NCI-H2196 (cell line): ENCODE measurements at regions not wholly inside any gene's neighbourhood (a gene's known extent, or its start where the extent isn't known, plus 50 kb on each side); places are given as distances from the start of the nearest gene placed in this dataset.

Experiments
- DNase-seq: peaks from one replicate; lab custom pipeline; 2025; ENCODE audit not compliant: unreplicated experiment; lab: John Stamatoyannopoulos, UW

DNA sequence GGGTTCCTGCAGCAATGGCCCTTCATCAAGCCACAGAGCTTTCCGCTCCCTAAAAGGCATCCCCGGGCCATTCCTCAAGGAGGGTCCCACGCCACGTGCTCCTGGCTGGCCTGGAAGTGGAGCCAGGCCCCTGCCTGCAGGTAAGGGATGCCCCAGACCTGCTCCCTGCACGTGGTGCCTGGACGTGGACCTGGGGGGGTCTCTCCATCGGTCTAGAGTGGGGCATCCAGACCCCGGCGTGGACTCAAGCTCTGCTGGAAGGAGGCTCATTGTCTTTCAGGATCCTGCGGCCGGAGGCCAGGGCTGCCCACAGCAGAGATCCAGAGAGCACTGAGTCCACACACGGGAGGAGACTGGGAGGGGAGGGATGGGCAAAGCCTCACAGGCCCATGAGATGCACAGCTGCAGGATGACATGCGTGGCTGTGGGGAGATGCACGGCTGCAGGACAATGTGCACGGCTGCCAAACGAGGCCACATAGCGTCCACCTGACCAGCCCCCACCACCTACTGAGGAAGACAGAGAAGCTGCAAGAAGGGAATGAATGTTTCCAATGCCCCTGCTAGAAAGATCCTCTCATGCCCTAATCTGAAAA, 236.7 kb downstream of the BRD1 start:
- no peak for DNase-seq

GRCh38 chr22:49590381-49590780, 237.3 kb downstream of the BRD1 start:
- no peak for DNase-seq

- DNase-seq: no peak
Observed at GRCh38 chr22:49589811-49590210, 237.9 kb downstream of the BRD1 start.

DNA sequence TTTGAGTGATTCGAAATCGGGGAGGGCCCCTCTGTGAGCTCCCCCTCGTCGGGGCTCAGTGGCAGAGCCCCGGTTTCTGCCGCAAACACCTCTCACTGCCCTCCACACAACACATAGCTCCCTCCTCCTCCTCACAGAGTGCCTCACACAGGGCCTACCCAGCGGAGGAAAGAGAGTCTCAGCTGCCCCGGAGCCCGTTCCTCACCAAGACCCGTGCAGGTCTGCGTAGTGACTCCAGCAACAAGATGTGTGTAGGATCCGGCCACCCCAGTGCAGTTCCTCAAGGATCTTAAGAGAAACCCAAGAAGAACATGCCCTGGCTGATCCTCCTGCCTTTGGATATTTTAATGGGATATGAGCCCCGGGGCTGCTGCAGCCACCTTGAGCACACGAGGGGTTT, 238.4 kb downstream of the BRD1 start:
- DNase-seq: no peak

DNA sequence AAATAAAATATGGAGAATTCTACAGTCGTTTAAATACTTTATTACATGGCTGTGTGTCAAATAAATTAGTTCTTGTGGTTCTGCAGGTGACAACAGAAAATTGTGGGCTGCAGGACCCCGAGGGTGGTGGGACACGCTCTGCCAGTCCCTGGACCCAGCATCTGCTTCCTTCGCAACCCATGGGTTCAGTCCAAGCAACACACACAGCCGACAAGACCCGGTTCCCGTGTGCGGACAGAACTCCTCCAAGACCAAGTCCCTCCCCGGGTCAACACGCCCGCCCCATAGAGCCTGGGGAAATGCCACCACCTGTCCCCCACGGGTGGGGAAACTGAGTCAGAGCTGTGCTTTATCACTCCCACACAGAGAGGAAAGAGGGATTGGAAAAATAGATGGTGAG, 238.9 kb downstream of the BRD1 start:
- DNase-seq: no peak

GRCh38 chr22:49587987-49588386, 239.7 kb downstream of the BRD1 start:
- no peak for DNase-seq

GRCh38 chr22:49587421-49587820, 240.3 kb downstream of the BRD1 start:
- DNase-seq: no peak

- no peak for DNase-seq
Observed at GRCh38 chr22:49586873-49587272, 240.8 kb downstream of the BRD1 start.

GRCh38 chr22:49586244-49586748, 241.4 kb downstream of the BRD1 start:
- no peak for DNase-seq

GRCh38 chr22:49585461-49586243, 242.0 kb downstream of the BRD1 start:
- DNase-seq: no peak

- DNase-seq: no peak
Observed at GRCh38 chr22:49583886-49584505, 243.7 kb downstream of the BRD1 start.

DNA sequence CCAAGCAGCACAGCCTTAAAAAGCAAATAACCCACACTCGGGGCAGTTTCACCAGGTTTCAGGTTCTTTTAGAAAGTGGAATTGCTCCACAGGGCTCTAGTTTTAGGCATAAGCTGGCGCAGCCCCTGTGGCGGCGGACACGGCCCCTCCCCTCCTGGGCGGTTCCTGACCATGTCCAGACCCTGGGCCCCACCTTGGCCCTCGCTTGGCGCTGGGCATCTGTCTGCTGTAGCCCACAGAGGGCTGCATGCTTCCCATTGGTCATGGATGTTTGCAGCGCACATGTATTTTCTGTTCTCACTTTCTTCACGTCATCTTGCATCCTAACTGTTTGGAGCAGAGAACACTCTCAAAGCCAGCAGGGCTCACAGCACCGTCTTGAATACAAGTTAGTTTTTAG, 244.3 kb downstream of the BRD1 start:
- no peak for DNase-seq

DNA sequence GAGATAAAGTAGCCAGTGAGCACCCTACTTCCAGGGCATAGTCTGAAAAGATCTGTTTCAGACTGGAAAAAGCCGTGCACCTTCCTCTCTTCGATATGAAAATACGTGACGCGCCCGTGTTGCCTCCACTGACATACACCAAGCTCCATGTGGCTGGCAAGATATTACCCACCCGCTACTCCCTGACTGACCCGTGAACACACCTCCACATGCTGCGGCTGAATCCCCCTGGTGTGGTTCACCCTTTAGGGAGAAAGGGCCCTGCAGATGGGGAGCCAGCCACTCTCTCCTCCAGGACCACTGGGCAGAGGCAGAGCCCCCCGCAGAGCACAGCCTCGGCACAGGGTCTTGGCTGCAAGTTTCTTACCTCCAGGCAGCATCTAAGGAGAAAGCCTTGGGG, 245.0 kb downstream of the BRD1 start:
- DNase-seq: no peak

DNA sequence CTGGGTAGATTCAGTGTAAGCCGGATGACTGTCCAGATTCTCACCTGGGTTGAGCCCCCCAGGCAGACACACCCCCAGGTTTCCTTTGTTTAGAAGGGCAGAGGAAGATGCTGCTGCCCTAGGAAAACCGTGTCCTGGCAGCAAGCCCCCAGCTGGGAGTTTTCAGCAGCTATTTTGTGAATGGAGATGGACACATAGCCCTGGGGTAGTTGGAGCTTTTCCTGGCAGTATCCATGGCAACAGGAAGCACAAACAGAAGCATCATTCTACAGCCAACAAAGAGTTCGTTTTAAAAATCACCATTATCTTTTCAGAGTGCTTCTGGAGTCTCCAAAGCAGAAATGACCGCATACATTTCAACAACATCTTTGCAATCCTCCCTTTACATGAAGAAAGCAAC, 245.5 kb downstream of the BRD1 start:
- no peak for DNase-seq

- DNase-seq: no peak
Observed at GRCh38 chr22:49580024-49580423, 247.6 kb downstream of the BRD1 start.

- no peak for DNase-seq
Observed at GRCh38 chr22:49577168-49578060, 250.3 kb downstream of the BRD1 start.

GRCh38 chr22:49576241-49577141, 251.2 kb downstream of the BRD1 start:
- no peak for DNase-seq

DNA sequence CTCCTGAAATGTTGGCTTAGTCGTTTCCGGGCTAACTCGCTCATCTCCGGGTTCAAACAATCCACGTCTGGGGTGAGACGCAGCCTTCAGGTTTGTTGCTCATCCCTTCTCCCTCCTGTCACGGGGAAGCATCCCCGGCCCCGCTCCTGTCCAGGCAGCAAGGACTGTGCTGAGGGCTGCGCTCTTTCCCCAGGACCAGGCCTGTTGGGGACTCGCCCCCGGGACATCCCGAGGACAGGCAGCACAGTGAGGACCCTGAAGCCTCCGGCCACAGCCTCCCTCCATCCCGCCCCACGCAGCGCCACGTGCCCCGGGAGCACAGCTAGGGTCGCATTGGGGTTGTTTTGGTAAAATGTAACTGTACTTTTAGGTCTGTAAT, 252.0 kb downstream of the BRD1 start:
- DNase-seq: no peak

DNA sequence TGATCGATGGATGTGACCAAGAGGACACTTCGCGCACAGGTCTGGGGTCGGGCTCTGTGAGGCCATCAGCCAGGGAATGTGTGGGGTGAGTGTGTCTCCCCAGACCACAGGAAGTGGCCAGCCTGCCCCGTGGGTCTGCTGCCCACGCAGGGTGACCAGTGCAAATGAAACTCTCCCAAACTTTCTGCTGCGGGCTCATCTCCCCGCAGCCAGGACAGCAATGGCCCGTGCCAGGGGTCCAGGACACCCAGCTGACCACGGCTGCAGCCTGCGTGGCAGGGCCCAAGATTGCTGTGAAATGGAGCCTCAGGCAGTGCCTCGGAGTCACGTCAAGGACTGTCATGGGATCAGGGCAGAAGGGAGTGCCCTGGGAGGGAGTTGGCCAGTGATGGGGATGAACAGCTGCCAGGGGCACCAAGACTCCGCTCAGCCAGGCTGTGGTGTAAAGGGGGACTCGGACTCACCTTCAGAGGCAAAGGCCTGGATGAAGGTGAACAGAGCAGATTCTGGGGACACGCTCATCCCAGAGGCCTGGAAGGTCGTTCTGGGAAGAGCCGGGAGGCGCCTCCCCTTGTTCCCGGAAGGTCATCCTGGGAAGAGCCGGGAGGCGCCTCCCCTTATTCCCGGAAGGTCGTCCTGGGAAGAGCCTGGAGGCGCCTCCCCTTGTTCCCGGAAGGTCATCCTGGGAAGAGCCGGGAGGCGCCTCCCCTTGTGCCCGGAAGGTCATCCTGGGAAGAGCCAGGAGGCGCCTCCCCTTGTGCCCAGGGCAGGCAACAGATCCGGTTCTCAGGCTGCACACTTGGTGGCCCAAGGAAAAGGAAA, 252.6 kb downstream of the BRD1 start:
- DNase-seq: no peak
